ENCODE measurements at regions not wholly inside any gene's neighbourhood (a gene's known extent, or its start where the extent isn't known, plus 50 kb on each side); places are given as distances from the start of the nearest gene placed in this dataset.

DNA sequence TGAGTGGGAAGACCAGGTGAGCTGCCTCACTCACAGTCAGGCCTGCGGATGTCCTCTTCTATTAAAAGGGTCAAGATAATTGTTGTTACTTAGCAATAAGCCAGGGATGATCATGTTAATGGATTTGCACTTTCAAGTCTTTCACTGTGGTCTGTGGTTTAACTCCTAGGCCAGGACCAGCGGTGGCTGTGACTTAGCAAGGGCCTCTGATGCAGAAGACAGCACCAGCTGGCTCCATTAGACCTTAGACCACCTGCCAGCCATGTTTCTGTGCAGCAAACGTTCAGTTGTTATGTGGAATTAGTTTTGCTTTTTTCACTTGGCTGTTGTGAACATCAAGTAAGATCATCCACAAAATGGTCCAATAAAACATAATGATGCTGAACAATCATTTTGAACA lies 537.3 kb downstream of the TNS3 start:
- TF ChIP-seq, protein P1, sequence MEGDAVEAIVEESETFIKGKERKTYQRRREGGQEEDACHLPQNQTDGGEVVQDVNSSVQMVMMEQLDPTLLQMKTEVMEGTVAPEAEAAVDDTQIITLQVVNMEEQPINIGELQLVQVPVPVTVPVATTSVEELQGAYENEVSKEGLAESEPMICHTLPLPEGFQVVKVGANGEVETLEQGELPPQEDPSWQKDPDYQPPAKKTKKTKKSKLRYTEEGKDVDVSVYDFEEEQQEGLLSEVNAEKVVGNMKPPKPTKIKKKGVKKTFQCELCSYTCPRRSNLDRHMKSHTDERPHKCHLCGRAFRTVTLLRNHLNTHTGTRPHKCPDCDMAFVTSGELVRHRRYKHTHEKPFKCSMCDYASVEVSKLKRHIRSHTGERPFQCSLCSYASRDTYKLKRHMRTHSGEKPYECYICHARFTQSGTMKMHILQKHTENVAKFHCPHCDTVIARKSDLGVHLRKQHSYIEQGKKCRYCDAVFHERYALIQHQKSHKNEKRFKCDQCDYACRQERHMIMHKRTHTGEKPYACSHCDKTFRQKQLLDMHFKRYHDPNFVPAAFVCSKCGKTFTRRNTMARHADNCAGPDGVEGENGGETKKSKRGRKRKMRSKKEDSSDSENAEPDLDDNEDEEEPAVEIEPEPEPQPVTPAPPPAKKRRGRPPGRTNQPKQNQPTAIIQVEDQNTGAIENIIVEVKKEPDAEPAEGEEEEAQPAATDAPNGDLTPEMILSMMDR (IDR thresholded peaks at IDR 0.05 in 4 of 5, conservative IDR thresholded peaks at IDR 0.05 in 1 of 5): no peak
- no peak for TF ChIP-seq POLR2A (IDR thresholded peaks at IDR 0.05)
